Endothelial cell of umbilical vein (primary cell): ENCODE measurements at regions not wholly inside any gene's neighbourhood (a gene's known extent, or its start where the extent isn't known, plus 50 kb on each side); places are given as distances from the start of the nearest gene placed in this dataset.

ENCODE experiments used
- CTCF ChIP-seq, 2 donors: IDR thresholded peaks; 1 replicate in 1 of 2; 2 replicates in 1 of 2; pipeline ENCODE4 v1.5.1; 2011; ENCODE audit warnings: low read length in 2 of 2, mild to moderate bottlenecking in 2 of 2, moderate library complexity in 2 of 2, control low read depth in 1 of 2, inconsistent platforms in 1 of 2, low read depth in 1 of 2; ENCODE audit not compliant: insufficient read depth in 1 of 2; ENCODE audit errors: extremely low read depth in 1 of 2
- POLR2A ChIP-seq: IDR thresholded peaks from 2 replicates; pipeline ENCODE4 v1.6.1; 2012; ENCODE audit warnings: low read depth, mild to moderate bottlenecking, control low read depth, low read length

- TF ChIP-seq CTCF (IDR thresholded peaks at IDR 0.05; ENCODE audit: extremely low read depth in 1 of 2, insufficient read depth in 1 of 2, low read depth in 1 of 2, low read length in 2 of 2) (no peak), POLR2A (no peak)
These were observed 356.8 kb upstream of the PCDH10 start for GRCh38 chr4:132792310-132792709.
